ENCODE measurements at regions not wholly inside any gene's neighbourhood (a gene's known extent, or its start where the extent isn't known, plus 50 kb on each side); places are given as distances from the start of the nearest gene placed in this dataset.

DNA sequence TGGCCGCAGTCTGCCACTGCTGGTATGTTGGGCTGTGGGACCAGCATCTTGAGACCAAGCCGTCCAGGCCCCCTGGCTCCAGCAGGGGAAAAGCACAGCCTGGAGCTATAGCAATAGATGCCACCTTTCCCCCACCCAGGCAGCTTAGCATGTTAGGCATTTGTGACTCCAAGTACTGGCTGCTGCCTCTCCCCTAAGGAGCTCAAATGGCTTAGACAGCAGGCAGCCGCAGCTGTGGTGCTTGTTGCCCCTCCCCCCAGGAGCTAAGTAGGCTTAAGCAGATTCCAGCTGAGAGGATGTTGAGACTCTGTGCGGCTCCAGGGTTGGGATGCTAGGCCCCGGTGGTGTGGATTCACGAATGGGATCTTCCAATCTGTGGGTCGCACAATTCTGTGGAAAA lies 88.8 kb upstream of the ANKFN1 start:
- TF ChIP-seq, protein P1, sequence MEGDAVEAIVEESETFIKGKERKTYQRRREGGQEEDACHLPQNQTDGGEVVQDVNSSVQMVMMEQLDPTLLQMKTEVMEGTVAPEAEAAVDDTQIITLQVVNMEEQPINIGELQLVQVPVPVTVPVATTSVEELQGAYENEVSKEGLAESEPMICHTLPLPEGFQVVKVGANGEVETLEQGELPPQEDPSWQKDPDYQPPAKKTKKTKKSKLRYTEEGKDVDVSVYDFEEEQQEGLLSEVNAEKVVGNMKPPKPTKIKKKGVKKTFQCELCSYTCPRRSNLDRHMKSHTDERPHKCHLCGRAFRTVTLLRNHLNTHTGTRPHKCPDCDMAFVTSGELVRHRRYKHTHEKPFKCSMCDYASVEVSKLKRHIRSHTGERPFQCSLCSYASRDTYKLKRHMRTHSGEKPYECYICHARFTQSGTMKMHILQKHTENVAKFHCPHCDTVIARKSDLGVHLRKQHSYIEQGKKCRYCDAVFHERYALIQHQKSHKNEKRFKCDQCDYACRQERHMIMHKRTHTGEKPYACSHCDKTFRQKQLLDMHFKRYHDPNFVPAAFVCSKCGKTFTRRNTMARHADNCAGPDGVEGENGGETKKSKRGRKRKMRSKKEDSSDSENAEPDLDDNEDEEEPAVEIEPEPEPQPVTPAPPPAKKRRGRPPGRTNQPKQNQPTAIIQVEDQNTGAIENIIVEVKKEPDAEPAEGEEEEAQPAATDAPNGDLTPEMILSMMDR (IDR thresholded peaks at IDR 0.05): no peak
- TF ChIP-seq POLR2A (IDR thresholded peaks at IDR 0.05): no peak
